PC-9 (cell line): ENCODE measurements at regions not wholly inside any gene's neighbourhood (a gene's known extent, or its start where the extent isn't known, plus 50 kb on each side); places are given as distances from the start of the nearest gene placed in this dataset.

Source experiments
- BruUV-seq: library from RNA; stranded (reverse); fragments of 400-500 nt; replicated peaks from 2 replicates; lab custom pipeline; 2021; lab: Mats Ljungman, UMichigan
- CTCF ChIA-PET: fragments of 300-600 bp; sonication (Branson Sonifier 250); formaldehyde crosslinking; loops from one replicate; lab custom pipeline; 2022; ENCODE audit warnings: antibody characterized with exemption; lab: Charles Lee
- POLR2A ChIA-PET: fragments of 300-600 bp; sonication (Branson Sonifier 250); formaldehyde crosslinking; loops from one replicate; lab custom pipeline; 2022; ENCODE audit warnings: antibody characterized with exemption; ENCODE audit not compliant: unreplicated experiment; lab: Charles Lee
- DNase-seq, 2 experiments: peaks; one replicate each; pipeline versions ENCODE4 v3.0.0 to v3.0.0-alpha.2; 2015 to 2022; ENCODE audit warnings: mixed read lengths in 1 of 2
- H2AFZ ChIP-seq: fragments of 200-600 bp; sonication (generic); 2 replicates; pipeline ENCODE4 v1.8.1; 2017; ENCODE audit warnings: antibody characterized with exemption
- H3F3A ChIP-seq: fragments of 200-600 bp; sonication (generic); 2 replicates; pipeline ENCODE4 v1.8.1; 2017; ENCODE audit warnings: antibody characterized with exemption, mild to moderate bottlenecking, low read depth; ENCODE audit not compliant: insufficient read depth
- H3K27ac ChIP-seq: fragments of 200-600 bp; sonication (generic); 2 replicates; pipeline ENCODE4 v1.6.1; 2016; ENCODE audit warnings: mixed run types
- H3K27me3 ChIP-seq: fragments of 200-600 bp; sonication (generic); 2 replicates; pipeline ENCODE4 v1.6.1; 2016; ENCODE audit warnings: low read depth, mixed run types; ENCODE audit not compliant: insufficient read depth
- H3K36me3 ChIP-seq: fragments of 200-600 bp; sonication (generic); 2 replicates; pipeline ENCODE4 v1.6.1; 2016; ENCODE audit warnings: low read depth, mixed run types
- H3K4me1 ChIP-seq: fragments of 200-600 bp; sonication (generic); replicated peaks from 2 replicates; pipeline ENCODE4 v1.6.1; 2016; ENCODE audit warnings: mixed run types; ENCODE audit not compliant: insufficient read depth
- H3K4me2 ChIP-seq: fragments of 200-600 bp; sonication (generic); 2 replicates; pipeline ENCODE4 v1.6.1; 2017; ENCODE audit warnings: mixed run types
- H3K4me3 ChIP-seq: fragments of 200-600 bp; sonication (generic); 2 replicates; pipeline ENCODE4 v1.6.1; 2016; ENCODE audit warnings: mixed run types
- H3K79me2 ChIP-seq: fragments of 200-600 bp; sonication (generic); 2 replicates; pipeline ENCODE4 v1.6.1; 2017; ENCODE audit warnings: low read depth, mixed run types
- H3K9me2 ChIP-seq: fragments of 200-600 bp; sonication (generic); 2 replicates; pipeline ENCODE4 v1.8.1; 2017; ENCODE audit warnings: mild to moderate bottlenecking; ENCODE audit not compliant: insufficient read depth
- H3K9me3 ChIP-seq: fragments of 200-600 bp; sonication (generic); 2 replicates; pipeline ENCODE4 v1.8.1; 2016; ENCODE audit warnings: low read depth; ENCODE audit not compliant: insufficient read depth
- H4K20me1 ChIP-seq: fragments of 200-600 bp; sonication (generic); 2 replicates; pipeline ENCODE4 v1.8.1; 2017; ENCODE audit not compliant: insufficient read depth
- EZH2 ChIP-seq: fragments of 200-600 bp; sonication (generic); IDR thresholded peaks from 2 replicates; pipeline ENCODE4 v1.8.0; 2017; ENCODE audit warnings: antibody characterized with exemption, low read depth
- intact Hi-C: fragments of 100-400 bp; cut with micrococcal nuclease; formaldehyde crosslinking; loops from one replicate; pipeline ENCODE4 v1.10.0; 2022; ENCODE audit not compliant: unreplicated experiment
- TF ChIP-seq, protein P1 (sequence below): fragments of 200-600 bp; sonication (generic); conservative IDR thresholded peaks from 2 replicates; pipeline ENCODE4 v1.6.1; 2017; ENCODE audit warnings: mixed run types, antibody characterized with exemption, mild to moderate bottlenecking, moderate library complexity

- H3K79me2 ChIP-seq, result no peaks in the 10 kb centered on the region
- CTCF ChIA-PET, result no interaction called here
- POLR2A ChIA-PET, result no interaction called here
- H3K36me3 ChIP-seq, result no peaks in the 10 kb centered on the region
- H3K27me3 ChIP-seq, result no peaks in the 10 kb centered on the region
- no peaks in the 10 kb centered on the region for H3F3A ChIP-seq
- no peaks in the 10 kb centered on the region for H3K4me1 ChIP-seq
- no peaks in the 10 kb centered on the region for H3K9me3 ChIP-seq
- H3K27ac ChIP-seq, result no peak overlapping the region
- intact Hi-C loops, result no loop called here
- H3K4me2 ChIP-seq, result no peak overlapping the region
- no peak for DNase-seq
- H3K9me2 ChIP-seq, result no peaks in the 10 kb centered on the region
- BruUV-seq, result no TSS peak
- no peak overlapping the region for H3K4me3 ChIP-seq
- no peak overlapping the region for H2AFZ ChIP-seq
- TF ChIP-seq, protein P1, sequence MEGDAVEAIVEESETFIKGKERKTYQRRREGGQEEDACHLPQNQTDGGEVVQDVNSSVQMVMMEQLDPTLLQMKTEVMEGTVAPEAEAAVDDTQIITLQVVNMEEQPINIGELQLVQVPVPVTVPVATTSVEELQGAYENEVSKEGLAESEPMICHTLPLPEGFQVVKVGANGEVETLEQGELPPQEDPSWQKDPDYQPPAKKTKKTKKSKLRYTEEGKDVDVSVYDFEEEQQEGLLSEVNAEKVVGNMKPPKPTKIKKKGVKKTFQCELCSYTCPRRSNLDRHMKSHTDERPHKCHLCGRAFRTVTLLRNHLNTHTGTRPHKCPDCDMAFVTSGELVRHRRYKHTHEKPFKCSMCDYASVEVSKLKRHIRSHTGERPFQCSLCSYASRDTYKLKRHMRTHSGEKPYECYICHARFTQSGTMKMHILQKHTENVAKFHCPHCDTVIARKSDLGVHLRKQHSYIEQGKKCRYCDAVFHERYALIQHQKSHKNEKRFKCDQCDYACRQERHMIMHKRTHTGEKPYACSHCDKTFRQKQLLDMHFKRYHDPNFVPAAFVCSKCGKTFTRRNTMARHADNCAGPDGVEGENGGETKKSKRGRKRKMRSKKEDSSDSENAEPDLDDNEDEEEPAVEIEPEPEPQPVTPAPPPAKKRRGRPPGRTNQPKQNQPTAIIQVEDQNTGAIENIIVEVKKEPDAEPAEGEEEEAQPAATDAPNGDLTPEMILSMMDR, result no peak
- no peak for TF ChIP-seq EZH2
- no peaks in the 10 kb centered on the region for H4K20me1 ChIP-seq
These were observed 686.7 kb downstream of the PDHA2 start for GRCh38 chr4:96526625-96527024.

DNA sequence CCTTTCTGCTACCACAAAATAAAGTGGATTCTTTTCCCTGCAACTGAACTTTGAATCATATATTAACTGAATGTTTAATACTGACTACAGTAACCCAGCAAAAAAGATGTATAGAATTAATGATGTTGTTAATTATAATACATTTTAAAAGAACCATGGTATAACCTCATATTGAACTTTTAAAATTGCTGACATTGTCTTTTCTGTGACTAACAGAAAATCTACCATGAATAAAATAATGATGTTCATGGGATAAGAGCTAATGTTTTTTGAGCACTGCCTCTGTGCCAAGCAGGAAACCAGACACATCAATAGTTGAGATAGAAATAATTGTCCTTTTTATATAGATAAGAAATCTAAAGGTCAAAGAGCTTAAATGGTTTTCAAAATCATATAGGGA, 691.9 kb downstream of the PDHA2 start:
- TF ChIP-seq, protein P1, result no peak
- TF ChIP-seq EZH2, result no peak
- intact Hi-C loops, result no loop called here
- Histone ChIP-seq H3K9me2 (no peaks in the 10 kb centered on the region), H3K4me1 (no peaks in the 10 kb centered on the region), H4K20me1 (no peaks in the 10 kb centered on the region), H3K79me2 (no peaks in the 10 kb centered on the region), H3K27me3 (no peaks in the 10 kb centered on the region), H3F3A (no peaks in the 10 kb centered on the region), H3K36me3 (no peaks in the 10 kb centered on the region), H3K27ac (no peak overlapping the region), H2AFZ (no peak overlapping the region), H3K9me3 (no peaks in the 10 kb centered on the region), H3K4me3 (no peak overlapping the region), H3K4me2 (no peak overlapping the region)
- CTCF ChIA-PET, result no interaction called here
- DNase-seq, result no peak
- BruUV-seq, result no TSS peak
- POLR2A ChIA-PET, result no interaction called here

DNA sequence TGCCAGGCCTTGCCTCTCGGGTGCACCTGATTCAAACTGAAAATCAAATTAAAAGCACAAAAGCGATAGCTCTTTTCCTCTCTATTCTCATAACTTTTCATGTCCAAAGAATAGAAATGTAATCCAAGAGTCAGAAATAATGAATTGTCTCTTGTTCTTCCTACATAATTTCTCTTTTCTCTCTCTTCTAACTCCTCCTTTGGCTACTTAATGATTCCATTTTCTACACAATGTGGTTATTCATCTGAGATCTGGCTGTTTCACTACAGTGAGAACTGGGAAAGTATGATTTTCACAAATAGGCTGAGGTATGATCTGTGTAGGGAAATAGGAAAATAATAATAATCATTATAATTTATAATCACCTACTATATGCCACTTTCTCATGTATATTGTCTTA, 703.5 kb downstream of the PDHA2 start:
- intact Hi-C loops, result no loop called here
- ChIA-PET CTCF (no interaction called here), POLR2A (no interaction called here)

More for the DNA sequence above, 703.5 kb downstream of the PDHA2 start:
- no peak overlapping the region for H3K4me2 ChIP-seq
- no peaks in the 10 kb centered on the region for H3K79me2 ChIP-seq
- DNase-seq, result no peak
- no peaks in the 10 kb centered on the region for H4K20me1 ChIP-seq
- TF ChIP-seq, protein P1, result no peak
- TF ChIP-seq EZH2, result no peak
- no TSS peak for BruUV-seq
- H3K4me1 ChIP-seq, result no peaks in the 10 kb centered on the region
- H3K36me3 ChIP-seq, result no peaks in the 10 kb centered on the region
- H3K27ac ChIP-seq, result no peak overlapping the region
- H3K9me2 ChIP-seq, result no peaks in the 10 kb centered on the region
- H3K9me3 ChIP-seq, result no peaks in the 10 kb centered on the region
- H3K4me3 ChIP-seq, result no peak overlapping the region
- H2AFZ ChIP-seq, result no peak overlapping the region
- no peaks in the 10 kb centered on the region for H3F3A ChIP-seq
- no peaks in the 10 kb centered on the region for H3K27me3 ChIP-seq
